ENCODE measurements at regions not wholly inside any gene's neighbourhood (a gene's known extent, or its start where the extent isn't known, plus 50 kb on each side); places are given as distances from the start of the nearest gene placed in this dataset.

DNA sequence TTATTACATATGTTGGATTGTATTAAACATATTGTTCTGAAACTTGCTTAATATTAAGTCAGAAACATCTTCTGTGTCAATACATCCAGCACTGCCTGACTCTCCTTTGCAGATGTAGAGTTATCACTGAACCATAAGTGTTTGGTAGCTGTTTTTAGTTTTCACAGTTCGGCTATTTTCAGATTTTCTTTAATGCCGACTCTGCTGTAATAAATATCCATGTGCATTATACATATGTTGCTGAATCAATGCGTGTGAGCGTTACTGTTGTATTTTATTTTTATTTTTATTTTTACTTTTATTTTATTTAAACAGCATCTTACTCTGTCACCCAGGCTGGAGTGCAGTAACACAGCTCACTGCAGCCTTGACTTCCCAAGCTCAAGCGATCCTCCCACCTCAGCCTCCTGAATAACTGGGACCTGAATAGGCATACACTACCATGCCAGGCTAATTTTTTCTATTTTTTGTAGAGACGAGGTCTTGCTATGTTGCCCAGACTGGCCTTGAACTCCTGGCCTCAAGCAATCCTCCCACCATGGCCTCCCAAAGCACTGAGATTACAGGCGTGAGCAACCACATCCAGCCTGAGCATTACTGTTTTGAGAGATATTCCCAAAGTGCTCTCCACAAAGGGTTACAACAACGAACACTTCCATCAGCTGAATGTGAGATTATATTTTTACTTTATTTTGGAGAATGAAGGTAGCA lies 50.7 kb upstream of the NOCT start:
- DNase-seq: no peak

DNA sequence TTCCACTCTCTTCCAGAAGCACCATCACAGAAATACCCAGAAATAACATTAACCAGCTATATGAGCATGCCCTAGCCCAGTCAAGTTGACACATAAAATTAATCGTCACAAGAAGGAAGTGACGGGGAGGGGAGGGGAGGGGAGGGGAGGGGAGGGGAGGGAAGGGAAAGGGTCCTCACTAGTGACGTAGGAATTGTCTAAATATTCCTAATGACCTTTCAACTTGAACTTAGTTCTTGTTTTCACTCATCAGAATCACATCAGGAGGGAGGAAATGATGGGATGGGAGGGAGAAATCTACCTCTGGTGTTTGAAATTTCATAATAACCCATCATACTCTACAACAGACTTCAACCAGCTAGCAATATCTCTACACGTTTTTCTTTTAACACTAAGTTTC lies 52.2 kb upstream of the NOCT start:
- no peak for DNase-seq

DNA sequence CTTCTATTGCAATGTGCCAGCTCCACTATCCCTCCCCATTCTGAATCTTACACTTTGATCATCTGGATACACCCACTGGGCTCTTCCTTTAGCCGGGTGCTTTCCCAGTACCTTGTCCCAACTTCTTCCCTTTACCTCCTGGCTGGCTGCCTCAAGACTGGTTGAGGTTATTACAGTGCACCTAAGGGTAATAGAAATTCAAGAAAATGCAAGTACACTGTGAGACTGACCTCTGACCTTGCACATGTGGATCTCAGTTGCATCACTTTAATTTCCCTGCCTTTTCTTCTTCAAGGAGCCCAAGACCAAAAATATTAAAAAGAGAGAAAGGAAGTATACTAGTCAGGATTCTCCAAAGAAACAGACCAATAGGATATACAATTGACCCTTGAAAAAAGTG lies 53.9 kb upstream of the NOCT start:
- DNase-seq: peak in 1 of 3 donors; percentile 32

- no peak for DNase-seq
These were observed 54.5 kb upstream of the NOCT start for GRCh38 chr4:138961129-138961528.

- no peak for DNase-seq
These were observed 55.3 kb upstream of the NOCT start for GRCh38 chr4:138960175-138960710.

GRCh38 chr4:138959097-138959815 lies 56.3 kb upstream of the NOCT start:
- peak; percentile 64 to 74 (median 72) for DNase-seq

- DNase-seq: peak; percentile 44 to 56 (median 48)
These were observed 57.1 kb upstream of the NOCT start for GRCh38 chr4:138958519-138958918.

DNA sequence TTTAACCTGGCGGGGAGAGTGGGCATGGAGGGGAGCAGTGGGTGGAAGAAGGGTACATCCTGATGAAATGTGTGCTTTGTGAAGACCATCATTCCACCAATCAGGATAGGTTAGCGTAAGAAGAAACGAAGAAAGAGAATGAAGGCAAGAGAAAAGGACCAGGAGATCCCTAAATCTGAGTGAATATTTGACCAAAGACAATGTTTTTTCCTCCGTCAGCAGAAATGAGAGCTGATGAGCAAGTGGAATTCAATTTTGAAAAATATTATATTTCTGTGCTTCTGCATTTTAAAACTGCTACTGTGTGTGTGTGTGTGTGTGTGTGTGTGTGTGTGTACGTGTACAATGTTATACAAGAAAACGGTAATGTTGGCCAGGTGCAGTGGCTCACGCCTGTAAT lies 58.3 kb upstream of the NOCT start:
- DNase-seq: no peak

GRCh38 chr4:138954428-138954827 lies 61.2 kb upstream of the NOCT start:
- no peak for DNase-seq

GRCh38 chr4:138953961-138954371 lies 61.6 kb upstream of the NOCT start:
- DNase-seq: peak; percentile 84 to 98 (median 94)

DNA sequence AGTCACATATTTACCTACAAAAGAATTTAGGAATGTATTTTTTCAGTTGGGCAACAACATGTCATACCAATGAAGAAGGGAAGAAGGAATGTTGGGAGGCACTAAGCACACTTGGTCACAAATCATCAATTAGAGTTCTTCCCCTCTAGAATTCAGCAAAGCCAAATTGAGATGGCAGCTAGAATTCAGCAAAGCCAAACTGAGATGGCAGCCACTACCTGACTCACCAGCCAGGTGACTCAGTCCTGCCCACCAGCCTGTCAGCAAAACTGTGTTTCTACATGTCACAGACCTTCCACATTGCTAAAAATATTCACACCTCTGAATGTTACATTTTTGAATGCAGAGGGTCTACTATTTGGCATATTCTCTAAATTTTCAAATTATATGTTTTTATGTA lies 63.2 kb upstream of the NOCT start:
- DNase-seq: peak; percentile 44 to 54 (median 52)

DNA sequence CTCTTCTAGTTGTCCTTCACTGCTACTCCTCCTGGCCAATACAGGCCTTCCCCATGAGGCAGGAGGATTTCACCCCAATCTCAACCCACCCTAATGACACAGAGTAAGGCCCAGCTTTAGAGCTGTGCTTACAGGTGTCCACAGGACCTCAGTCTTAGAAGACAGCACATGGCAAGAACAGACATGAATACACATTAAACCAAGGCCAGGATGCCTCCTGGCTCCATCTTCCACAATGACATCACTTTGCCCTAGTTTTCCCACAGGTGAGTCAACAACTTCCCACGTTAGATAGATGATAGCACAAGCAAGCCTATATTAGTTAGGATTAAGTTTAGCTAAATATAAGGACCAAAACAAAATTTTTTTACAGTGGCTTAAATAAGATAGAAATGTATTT lies 63.8 kb upstream of the NOCT start:
- DNase-seq: no peak

DNA sequence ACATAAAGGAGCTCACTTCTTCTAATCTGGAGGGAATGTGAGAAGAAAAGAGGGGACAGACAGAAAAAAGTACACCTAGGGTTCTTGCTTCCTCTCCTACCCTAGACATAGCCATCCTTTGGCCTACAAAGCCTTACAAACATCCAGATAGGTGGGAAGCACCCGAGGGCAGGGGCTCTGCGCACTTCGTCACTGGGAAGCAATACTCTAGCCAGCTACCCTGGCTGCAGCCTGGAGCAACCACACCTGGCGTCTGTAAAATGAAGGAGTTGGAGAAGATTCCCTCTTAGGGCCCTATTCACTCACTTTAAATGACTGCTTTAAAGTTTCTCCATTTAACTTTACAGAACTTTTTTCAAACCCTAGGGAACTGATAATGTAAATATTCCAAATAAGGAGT lies 65.7 kb upstream of the NOCT start:
- DNase-seq: no peak

- DNase-seq: no peak
These were observed 66.7 kb upstream of the NOCT start for GRCh38 chr4:138948918-138949317.

DNA sequence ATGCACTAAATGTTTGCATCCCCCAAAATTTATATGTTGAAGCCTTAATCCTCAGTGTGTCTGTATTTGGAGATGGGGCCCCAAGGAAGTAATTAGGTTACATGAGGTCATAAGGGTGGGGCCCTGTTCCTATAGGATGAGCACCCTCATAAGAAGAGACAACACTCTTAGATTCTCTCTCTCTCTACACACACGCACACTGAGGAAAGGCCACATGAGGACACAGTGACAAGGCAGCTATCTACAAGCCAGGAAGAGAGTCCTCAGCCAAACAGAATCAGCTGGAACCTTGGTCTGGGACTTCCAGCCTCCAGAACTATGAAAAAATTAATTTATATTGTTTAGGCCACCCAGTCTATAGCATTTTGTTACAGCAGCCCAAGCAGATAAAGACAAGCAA lies 69.3 kb upstream of the NOCT start:
- DNase-seq: no peak

GRCh38 chr4:138945840-138946239 lies 69.7 kb upstream of the NOCT start:
- no peak for DNase-seq

- DNase-seq: no peak
These were observed 70.2 kb upstream of the NOCT start for GRCh38 chr4:138945401-138945800.

- DNase-seq: no peak
These were observed 71.7 kb upstream of the NOCT start for GRCh38 chr4:138943893-138944292.

- DNase-seq: no peak
These were observed 74.5 kb upstream of the NOCT start for GRCh38 chr4:138941037-138941436.

GRCh38 chr4:138939960-138940359 lies 75.6 kb upstream of the NOCT start:
- DNase-seq: no peak

GRCh38 chr4:138938366-138938690 lies 77.3 kb upstream of the NOCT start:
- DNase-seq: peak; percentile 53 to 75 (median 71)

DNA sequence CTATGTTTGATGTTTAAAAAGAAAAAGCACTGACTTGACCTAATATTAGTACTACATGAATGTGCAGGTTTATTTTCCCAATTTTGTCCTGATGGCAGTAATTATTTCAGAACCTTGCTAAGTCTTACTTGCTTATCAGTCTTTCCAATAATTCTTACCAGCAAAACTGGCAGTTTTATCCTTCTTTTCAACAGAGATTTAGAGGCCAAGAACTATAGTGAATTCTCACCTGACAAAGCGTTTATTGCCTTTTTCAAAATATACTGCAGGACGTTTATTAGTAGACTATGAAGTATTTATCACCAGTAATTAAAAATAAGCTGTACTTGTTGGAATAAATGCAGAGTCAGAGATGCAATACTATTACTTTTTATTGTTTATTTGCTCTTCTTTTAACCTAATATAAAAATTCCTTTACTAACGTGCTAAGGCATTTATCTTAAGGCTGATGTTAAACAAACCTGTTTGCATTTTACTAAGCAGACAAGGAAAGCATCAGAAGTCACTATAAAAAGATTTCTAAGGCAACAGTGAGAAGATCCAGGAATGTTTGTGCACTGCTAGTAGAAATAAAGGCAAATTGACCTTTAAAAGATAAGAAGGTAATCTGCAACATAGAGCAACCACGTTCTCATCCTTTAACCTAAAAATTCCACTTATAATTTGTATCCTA lies 80.3 kb upstream of the NOCT start:
- DNase-seq: no peak

DNA sequence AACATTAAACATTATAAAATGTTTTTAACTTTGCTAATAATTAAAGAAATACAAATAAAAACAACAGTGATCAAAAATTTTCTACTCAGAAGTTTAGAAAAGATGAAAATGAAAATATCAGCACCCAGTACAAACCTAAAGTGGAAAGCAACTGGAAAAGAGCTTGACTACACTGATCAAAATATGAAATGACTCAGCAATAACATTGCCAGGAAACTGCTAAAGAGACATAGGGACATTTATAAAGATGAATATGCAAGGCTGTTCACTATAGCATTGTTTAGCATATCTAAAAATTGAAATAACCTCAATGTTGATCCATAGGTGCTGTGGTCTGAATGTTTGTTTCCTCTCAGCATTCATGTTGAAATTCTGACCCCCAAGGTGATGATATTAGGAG lies 88.5 kb upstream of the NOCT start:
- no peak for DNase-seq

DNA sequence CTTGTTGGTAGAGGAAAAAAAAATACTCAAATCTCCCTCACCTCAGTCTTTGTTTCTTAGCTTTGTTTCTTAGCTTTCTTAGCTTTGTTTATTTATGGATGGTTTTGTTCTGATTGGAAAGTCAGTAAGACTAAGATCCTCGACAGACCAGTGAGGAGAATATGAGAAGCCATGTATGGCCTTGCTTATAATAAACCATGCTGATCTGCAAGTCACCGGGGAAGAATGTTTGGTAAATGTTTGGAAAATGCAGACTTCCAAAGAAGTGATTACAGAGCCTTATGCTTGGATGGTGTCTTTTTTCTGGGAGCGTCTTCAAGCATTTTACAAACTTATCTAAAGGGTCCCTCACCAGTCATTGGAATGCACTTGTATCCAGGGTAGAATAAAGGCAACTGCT lies 90.1 kb upstream of the NOCT start:
- DNase-seq: no peak
